GM21381 (cell line): ENCODE measurements at regions not wholly inside any gene's neighbourhood (a gene's known extent, or its start where the extent isn't known, plus 50 kb on each side); places are given as distances from the start of the nearest gene placed in this dataset.
"Not testable (repeated sequence)": the region's sequence is repeated elsewhere in the genome, so short reads cannot be mapped to it uniquely, and the experiment has no call there.

Source experiments
- ATAC-seq: cut with Tn5 transposase; IDR thresholded peaks from one replicate; pipeline ENCODE4 v1.9.1; 2021; ENCODE audit warnings: mild to moderate bottlenecking, moderate library complexity; ENCODE audit not compliant: unreplicated experiment

GRCh38 chr5:91840412-91840811 lies 457.3 kb upstream of the ARRDC3 start:
- no peak for ATAC-seq

DNA sequence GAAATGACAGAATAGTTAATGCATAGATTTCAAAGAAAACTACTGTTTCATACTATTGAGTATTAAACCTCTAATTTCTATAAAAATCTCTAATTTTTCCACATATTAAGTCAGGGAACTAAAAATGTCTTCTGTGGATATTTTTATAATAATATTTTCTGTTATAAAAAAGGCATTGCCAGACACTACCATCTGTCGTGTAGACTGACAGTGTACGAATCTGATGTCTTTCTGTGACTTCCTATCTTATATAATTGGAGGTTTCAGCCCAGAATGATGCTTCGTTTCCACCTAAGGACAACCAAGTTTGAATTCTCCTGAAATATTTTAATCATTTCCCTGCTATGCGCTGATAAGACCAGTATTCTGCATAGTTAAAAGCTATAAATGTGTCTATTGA lies 456.6 kb upstream of the ARRDC3 start:
- no peak for ATAC-seq

DNA sequence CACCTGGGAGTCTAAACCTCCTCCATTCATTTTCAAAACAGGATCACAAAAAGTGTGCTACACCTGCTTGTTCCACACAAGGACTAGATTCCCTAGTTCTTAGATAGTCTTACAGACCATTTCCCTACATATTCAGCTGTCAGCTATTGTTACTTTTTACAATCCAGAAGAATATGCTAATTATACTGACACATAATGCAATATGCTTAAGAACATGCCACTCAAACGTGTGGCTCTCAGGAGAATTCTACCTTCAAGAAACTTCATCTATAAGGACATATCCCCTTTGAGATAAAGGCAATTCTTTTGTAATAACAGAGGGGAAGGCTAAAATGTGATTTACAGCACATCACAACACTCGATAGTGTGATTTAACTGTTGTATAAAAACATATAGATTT lies 456.1 kb upstream of the ARRDC3 start:
- no peak for ATAC-seq

- no peak for ATAC-seq
Observed at GRCh38 chr5:91830361-91830953, 447.3 kb upstream of the ARRDC3 start.

DNA sequence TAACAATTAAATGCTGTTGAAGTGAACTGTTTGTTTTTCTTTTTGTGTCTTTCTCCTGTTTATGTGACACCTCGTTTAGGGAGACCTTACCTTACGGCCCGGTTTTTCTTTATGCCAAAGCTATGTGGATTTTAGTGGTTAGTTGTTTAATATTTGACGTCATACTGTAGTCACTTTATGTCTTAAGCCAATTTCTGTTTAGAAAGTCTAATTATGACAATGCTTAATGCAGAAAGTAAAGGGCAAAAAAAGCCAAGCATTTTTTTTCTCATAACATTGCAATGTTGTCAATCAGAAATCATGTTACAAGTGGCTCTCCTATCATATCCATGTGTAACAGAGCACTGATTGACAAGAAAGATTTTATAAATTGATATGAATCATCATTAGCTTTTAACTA lies 442.5 kb upstream of the ARRDC3 start:
- ATAC-seq, result no peak

- ATAC-seq, result no peak
Observed at GRCh38 chr5:91824406-91824805, 441.3 kb upstream of the ARRDC3 start.

DNA sequence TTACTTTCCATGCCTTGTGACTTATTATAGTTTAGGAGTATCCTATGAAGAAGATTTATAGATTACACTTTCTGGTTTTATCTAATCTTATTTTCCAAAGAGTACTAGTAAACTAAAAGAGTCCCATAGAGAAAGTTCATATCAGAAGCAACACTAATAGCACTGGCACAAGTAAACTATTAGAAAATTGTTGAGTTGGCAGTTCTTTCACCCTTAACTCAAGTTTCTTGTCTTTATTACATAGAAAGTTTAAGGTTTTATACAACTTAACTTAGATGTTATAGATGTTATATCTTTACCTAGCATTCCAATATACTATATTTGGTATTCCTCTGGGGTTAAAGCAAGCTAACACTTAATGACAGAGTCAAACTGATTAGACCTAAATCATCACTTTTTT lies 437.8 kb upstream of the ARRDC3 start:
- no peak for ATAC-seq

DNA sequence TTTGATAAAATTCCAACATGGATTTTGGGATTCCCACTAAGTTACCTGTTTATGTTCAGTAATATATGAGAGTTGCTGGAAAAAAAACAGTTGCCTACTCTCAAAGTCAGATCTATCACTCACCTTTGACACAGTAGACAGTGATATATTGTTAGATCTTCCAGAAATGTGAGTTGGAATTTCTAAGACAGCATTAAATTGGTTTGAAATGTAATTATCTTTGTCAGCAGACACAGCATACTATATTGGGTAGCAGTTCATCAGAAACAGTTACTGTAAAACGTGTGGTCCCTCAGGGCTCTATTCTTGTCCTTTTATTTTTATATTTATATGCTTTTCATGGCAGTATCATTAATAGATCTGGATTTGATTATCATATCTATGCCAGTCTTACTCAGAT lies 433.6 kb upstream of the ARRDC3 start:
- no peak for ATAC-seq

GRCh38 chr5:91797576-91797975 lies 414.5 kb upstream of the ARRDC3 start:
- no peak for ATAC-seq

DNA sequence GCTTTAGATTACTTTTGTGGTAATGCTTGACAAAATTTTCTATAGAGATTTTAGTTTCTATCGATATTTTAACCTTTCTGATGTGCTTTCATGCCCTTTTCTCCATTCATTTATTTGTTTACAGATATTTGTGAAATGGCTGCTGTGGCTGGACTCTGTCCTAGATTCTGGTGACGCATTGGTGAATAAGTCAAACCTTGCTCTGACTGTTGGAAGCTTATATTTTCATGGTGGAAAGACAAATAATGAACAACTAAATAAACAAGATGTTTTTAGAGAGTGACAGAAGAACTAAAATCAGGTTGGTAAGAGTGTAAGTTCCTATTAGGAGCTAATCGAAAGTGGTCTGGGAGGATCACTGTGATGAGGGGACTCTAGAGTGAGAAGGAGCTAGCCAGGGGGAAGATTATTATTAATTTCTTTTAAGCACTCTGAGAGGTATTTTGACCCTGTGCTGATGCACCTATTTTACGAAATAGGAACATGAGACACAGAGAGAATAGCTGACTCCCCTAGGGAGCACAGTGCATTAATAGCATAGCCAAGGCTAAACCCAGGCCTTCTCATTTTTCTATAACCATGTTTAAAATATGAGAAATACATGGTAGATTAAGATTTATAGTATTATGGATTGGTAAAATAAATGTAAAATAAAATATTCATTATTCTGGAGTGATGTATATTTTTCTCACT lies 411.9 kb upstream of the ARRDC3 start:
- no peak for ATAC-seq

DNA sequence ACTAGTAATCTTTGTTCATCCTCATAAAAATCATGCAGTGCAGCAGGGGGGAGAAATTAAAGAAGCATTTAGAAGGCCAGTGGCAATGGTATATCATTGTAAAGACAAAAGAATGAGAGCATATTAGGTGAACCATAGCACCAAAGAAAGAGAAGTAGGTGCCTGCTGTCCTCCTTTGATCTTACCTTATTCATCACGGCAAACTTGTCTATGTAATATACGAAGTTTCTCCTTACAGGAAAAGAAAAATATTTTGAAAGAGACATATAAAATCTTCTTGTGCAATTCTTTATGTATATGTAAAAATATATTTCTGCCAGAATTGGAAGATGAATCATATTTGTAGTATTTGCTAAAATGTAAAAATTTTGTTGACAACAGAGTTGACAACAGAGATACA lies 411.3 kb upstream of the ARRDC3 start:
- no peak for ATAC-seq

DNA sequence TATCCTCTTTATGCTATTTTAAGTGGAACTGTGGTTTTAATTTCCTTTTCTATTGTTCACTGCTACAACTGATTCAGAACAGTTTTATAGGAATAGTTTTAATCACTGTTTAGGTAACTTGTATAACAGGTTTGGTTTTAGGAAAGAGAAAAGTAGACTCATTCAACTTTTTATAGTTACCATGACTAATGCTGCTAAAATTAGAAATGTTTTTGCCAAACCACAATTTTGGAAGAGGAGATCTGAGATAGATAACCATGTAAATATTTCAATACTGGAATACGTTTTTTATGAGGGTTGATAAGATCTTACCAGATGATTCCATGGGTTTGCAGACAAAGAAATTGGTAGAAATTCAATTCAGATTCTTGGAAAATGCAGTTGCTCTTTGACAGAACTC lies 404.6 kb upstream of the ARRDC3 start:
- ATAC-seq, result no peak

DNA sequence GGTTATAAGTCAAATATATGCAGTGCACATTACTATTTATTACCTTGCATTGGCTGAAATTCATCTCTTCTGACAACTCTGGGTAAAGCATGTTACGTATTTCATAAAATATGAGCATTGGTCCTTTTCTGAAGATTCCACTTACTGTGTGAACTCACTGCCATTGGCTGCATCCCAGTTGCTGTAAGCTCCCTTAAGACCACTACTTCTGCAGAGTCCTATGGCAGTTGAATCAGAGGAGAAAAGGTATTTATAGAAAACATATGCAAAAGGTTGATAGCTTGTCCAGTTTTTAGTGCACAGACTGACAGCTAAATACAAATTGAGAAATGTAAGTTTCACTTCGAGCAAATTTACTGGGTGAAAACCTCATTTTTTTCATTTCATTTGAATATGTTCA lies 394.6 kb upstream of the ARRDC3 start:
- ATAC-seq, result no peak

DNA sequence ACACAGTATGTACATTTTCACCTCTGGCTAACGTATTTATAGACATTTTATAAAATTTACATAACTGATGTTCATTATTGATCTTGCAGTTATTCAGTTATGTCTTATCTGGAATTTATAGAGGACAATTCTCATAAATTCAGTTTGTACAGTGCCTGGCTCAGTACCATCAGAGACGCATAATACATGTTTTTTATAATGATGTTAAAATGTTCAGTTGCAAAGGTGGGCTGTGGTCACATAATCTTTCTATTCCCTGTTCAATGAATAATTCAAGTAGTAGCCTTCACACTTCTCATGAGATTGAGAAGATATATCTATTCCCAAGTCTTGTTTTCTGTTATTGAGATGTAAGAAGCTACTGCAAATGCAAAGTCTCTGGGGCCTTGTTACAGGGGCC lies 393.1 kb upstream of the ARRDC3 start:
- ATAC-seq, result no peak

GRCh38 chr5:91770400-91770799 lies 387.3 kb upstream of the ARRDC3 start:
- no peak for ATAC-seq

DNA sequence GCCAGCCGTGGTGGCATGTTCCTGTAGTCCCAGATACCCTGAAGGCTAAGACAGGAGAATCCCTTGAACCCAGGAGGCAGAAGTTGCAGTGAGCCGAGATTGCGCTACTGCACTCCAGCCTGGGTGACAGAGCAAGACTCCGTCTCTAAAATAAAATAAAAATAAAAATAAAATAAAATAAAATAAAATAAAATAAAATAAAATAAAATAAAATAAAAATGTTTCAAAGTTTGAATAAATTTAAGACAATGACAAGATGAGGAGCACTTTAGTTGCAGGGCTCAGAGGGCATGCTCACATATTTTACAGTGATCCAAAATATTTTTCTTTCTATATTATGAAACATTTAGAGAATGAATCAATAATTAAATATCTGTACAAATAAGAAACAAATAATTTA lies 374.3 kb upstream of the ARRDC3 start:
- not testable (repeated sequence) for ATAC-seq

DNA sequence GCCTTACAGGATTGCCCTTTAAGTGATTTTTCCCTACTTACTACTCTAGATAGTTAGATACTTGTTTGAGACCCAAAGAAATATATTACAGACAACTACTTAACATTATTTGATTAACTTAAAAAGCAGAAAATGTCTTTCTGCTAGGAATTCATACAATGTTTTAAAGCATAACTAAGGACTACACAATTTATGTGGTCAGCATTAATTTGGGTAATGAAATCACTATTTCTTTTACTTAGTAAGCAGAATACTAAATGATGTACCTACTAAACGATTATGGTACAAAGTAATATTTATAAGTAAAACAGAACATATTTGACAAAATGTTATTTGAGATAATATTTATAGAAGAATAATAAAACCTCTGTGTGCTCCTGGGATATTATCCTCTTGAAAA lies 371.9 kb upstream of the ARRDC3 start:
- no peak for ATAC-seq

GRCh38 chr5:91744470-91744869 lies 361.4 kb upstream of the ARRDC3 start:
- ATAC-seq, result not testable (repeated sequence)

DNA sequence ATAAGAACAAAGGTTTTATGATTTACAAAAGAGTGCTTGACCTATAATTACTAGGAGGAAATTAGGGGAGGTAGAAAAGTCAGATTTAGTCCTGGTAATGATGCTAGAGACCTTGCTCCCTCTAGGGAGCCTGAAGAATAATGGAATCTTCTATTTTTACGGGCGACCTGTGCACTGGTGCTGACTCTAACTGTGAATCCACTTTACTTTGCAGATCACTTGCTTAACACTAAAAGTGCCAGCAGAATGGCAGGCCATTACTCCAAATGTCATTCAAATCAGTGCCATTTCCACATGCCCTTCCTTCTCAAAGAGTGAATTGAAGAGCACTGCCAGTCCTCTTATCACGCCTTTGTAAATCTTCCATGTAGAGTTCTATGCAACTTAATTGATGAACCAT lies 359.4 kb upstream of the ARRDC3 start:
- no peak for ATAC-seq

DNA sequence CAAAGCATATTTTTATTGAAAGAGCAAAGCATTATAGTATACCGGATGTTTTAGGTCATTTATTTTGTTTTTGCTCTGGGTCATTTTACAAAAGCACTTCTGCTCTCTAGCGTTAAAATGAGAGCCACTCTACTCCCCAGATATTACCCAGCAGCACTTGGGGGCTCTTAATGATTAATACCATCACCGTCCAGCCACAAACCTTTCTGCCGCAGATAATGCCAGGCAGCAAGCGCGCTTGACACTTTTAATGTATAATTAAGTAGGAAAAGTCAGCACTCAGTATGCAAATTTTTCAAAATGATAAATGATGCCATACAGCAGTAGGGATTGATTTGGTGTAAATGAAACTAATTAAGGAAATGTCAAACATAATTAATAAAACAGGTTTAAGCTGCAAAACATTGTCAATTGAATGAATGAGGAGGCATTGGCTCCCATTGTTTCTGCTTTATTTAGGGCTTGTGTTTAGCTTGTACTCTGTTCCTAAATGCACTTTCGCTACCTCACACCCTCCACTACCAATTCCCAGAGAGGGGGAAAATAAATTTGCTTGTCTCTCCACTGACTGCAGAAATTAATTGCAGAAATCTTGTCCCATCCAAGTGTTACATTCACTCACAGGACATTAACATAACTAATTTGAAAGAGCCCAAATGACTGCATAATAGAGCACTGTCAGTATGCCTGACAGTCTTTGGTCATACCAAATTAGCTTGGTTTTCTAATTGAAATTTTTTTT lies 358.8 kb upstream of the ARRDC3 start:
- ATAC-seq, result no peak

DNA sequence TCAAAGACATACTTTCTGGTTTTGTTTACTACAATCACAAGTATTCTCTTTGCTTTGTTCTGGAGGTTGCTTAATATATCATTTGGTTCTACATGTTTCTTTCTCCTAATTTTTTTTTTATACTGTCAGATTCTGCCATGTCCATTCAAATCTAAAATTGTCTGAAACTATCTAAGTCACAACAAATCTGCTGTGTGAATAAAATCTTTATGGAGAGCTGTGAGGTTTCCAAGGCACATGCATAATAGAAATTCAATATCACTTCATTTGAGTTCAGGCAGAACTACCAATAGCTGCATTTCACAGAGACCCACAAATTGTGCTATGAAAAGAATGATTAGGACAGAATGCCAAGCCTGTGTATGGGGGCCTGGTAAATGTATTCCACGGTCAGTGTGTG lies 346.9 kb upstream of the ARRDC3 start:
- ATAC-seq, result no peak

DNA sequence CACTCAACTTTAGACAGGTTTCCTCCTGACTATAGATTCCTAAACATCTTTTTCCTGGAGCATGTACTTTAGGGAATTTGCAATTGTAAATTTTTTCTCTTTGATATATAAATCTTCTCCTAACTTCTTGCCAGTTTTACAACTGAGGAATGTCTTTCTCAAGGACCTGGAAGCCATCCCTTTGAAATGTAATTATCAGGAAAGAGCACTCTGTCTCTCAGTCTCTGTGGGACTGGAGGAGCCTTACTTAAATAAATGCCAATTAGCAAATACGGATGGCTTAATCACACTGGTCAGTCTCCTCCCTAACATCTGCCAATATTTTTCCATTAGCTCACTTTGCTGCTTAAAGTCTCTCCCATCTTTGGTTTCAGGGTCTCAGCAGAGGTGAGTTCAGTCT lies 344.3 kb upstream of the ARRDC3 start:
- ATAC-seq, result no peak
